ENCODE measurements at regions not wholly inside any gene's neighbourhood (a gene's known extent, or its start where the extent isn't known, plus 50 kb on each side); places are given as distances from the start of the nearest gene placed in this dataset.
"Not testable (repeated sequence)": the region's sequence is repeated elsewhere in the genome, so short reads cannot be mapped to it uniquely, and the experiment has no call there.

DNA sequence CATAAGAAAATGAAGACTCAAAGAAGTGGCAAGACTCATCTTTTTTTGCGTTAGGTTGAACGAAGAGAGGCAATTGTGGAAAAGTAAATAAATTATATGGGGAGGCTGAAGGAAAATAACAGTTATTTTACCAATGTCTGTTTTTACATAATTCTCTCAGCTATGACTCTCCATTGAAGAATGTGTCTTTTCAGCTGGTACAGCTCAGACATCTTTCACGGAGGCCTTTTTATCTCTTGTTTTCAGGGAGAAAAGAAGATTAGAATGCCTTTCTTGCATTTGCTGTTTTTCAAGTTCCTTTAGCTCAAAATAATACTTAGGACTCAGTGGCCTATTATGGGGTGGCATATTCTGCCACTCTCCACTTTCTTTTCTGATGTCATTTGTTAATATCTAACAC, 153.0 kb downstream of the ADAM29 start:
- no peak for DNase-seq (ENCODE audit: low read depth)
- no peak overlapping the region for H3K4me3 ChIP-seq (ENCODE audit: low read length)
- TF ChIP-seq, protein P1, sequence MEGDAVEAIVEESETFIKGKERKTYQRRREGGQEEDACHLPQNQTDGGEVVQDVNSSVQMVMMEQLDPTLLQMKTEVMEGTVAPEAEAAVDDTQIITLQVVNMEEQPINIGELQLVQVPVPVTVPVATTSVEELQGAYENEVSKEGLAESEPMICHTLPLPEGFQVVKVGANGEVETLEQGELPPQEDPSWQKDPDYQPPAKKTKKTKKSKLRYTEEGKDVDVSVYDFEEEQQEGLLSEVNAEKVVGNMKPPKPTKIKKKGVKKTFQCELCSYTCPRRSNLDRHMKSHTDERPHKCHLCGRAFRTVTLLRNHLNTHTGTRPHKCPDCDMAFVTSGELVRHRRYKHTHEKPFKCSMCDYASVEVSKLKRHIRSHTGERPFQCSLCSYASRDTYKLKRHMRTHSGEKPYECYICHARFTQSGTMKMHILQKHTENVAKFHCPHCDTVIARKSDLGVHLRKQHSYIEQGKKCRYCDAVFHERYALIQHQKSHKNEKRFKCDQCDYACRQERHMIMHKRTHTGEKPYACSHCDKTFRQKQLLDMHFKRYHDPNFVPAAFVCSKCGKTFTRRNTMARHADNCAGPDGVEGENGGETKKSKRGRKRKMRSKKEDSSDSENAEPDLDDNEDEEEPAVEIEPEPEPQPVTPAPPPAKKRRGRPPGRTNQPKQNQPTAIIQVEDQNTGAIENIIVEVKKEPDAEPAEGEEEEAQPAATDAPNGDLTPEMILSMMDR (IDR thresholded peaks at IDR 0.05; ENCODE audit: insufficient read depth, low read depth, low read length, missing control alignments): no peak

DNA sequence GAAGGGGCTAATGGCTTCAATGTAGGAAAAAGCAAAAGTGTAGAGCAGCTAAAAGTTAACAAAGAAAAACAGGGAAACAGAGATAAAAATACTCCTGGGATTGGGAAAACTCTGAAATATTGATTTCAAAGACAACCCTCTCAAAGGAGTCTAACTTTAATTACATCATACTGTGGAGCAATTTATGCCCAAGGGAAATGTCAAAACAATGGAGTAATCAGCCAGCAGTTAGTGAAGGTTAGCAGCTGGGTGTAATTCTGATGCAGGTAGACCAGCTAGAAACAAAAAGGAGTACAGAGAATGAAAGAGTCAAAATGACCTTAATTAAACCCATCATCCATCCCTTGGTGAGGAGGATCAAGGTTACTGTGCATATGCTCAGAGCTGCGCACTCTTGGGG, 169.0 kb downstream of the ADAM29 start:
- peak; percentile 59 for DNase-seq (ENCODE audit: low read depth)
- TF ChIP-seq, protein P1 (IDR thresholded peaks at IDR 0.05; ENCODE audit: insufficient read depth, low read depth, low read length, missing control alignments): no peak
- no peak overlapping the region for H3K4me3 ChIP-seq (ENCODE audit: low read length)

DNA sequence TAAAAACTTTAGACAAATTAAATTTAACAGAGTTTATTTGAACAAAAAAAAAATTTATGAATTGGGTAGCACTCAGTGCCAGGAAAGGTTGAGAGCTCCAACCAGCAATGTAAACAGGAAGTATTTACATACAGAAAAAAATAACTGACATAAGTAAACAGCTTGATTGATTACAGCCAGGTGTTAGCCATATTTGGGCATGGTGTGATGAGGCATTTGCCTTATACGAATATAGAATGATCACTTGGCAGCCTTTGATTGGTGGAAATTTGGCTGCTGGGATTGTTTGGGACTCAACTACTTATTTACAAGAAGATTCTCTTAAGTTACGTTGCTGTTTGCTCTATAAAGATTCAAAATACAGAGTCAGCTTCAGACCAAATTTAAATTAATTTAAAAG, 172.0 kb downstream of the ADAM29 start:
- no peak overlapping the region for H3K4me3 ChIP-seq (ENCODE audit: low read length)
- DNase-seq (ENCODE audit: low read depth): no peak
- TF ChIP-seq, protein P1 (IDR thresholded peaks at IDR 0.05; ENCODE audit: insufficient read depth, low read depth, low read length, missing control alignments): no peak

DNA sequence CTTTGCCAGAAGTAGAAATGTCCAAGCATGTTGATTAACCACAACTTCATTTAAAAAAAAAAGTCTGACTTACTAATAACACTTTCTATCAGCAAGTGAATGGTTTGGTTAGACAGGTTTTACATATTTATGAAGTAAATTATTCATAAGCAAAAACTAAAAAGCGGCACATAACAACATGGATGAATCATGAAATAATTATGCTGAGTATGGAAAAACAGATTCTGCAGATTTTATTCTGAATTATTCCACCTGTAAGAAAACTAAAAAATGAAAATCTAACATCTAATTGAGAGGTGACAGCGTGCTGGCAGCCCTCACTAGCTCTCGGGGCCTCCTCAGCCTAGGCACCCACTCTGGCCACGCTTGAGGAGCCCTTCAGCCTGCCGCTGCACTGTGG, 173.5 kb downstream of the ADAM29 start:
- peak; percentile 4 for DNase-seq (ENCODE audit: low read depth)
- no peak overlapping the region for H3K4me3 ChIP-seq (ENCODE audit: low read length)
- TF ChIP-seq, protein P1 (IDR thresholded peaks at IDR 0.05; ENCODE audit: insufficient read depth, low read depth, low read length, missing control alignments): no peak

DNA sequence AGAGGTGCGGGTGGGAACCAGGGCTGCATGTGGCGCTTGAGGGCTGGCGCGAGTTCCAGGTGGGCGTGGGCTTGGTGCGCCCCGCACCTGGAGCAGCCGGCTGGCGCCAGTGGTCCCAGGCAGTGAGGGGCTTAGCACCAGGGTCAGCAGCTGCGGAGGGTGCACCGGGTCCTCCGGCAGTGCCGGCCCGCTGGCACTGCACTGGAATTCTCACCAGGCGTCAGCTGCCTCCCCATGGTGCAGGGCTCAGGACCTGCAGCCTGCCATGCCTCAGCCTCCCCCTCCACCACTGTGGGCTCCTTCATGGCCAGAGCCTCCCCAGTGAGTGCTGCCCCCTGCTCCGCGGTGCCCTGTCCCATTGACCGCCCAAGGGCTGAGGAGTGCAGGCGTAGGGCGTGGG, 174.0 kb downstream of the ADAM29 start:
- TF ChIP-seq, protein P1 (IDR thresholded peaks at IDR 0.05; ENCODE audit: insufficient read depth, low read depth, low read length, missing control alignments): no peak
- H3K4me3 ChIP-seq (ENCODE audit: low read length): no peak overlapping the region
- no peak for DNase-seq (ENCODE audit: low read depth)

DNA sequence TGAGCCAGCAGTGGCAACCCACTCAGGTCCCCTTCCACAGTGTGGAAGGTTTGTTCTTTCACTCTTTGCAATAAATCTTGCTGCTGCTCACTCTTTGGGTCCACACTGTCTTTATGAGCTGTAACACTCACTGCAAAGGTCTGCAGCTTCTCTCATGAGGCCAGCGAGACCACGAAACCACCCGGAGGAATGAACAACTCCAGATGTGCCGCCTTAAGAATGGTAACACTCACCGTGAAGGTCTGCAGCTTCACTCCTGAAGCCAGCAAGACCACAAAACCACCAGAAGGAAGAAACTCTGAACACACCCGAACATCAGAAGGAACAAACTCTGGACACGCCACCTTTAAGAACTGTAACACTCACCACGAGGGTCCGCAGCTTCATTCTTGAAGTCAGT, 174.9 kb downstream of the ADAM29 start:
- H3K4me3 ChIP-seq (ENCODE audit: low read length); DNase-seq (ENCODE audit: low read depth): not testable (repeated sequence)

DNA sequence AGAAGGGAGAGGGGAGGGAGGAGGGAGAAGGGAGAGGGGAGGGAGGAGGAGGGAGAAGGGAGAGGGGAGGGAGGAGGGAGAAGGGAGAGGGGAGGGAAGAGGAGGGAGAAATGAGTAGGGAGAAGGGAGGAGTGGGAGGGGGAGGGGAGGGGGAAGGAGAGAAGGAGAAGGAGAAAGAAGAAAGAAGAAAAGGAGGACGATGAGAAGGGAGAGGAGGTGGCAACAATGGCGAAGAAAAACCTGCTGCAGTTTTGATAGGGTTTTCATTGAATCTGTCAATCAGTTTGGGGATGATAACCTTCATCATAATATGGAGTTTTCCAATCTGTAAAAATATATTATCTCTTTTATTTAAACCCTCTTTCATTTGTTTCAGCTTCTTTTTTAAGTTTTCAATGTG, 185.2 kb downstream of the ADAM29 start:
- TF ChIP-seq, protein P1 (IDR thresholded peaks at IDR 0.05; ENCODE audit: insufficient read depth, low read depth, low read length, missing control alignments): no peak
- DNase-seq (ENCODE audit: low read depth): no peak
- H3K4me3 ChIP-seq (ENCODE audit: low read length): no peak overlapping the region

DNA sequence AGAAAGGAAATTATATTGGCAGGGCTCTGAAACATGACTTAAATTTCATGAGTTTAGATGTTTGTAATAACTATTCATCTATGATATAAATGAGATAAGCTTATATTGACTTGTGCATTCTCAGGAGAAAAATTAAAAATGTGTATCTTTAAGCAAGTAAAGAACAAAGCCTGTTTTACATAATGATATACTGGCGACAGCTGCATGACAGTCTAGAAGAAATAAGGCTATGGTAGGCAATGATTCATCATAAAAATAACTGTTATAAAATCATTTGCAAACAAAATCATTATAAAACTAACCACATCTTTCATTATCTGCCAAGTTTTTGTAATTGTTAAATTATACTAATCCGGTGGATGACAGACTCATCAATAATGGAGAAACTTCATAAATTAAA, 188.1 kb downstream of the ADAM29 start:
- no peak for DNase-seq (ENCODE audit: low read depth)
- TF ChIP-seq, protein P1 (IDR thresholded peaks at IDR 0.05; ENCODE audit: insufficient read depth, low read depth, low read length, missing control alignments): no peak
- H3K4me3 ChIP-seq (ENCODE audit: low read length): no peak overlapping the region

Data from epithelial cell of esophagus (primary cell).